GM23248 (cell line): ENCODE measurements at regions not wholly inside any gene's neighbourhood (a gene's known extent, or its start where the extent isn't known, plus 50 kb on each side); places are given as distances from the start of the nearest gene placed in this dataset.

Experiments
- DNase-seq: peaks from one replicate; pipeline ENCODE4 v3.0.0-alpha.2; 2015
- H2AFZ ChIP-seq: fragments of 200-600 bp; sonication (generic); 2 replicates; pipeline ENCODE4 v1.6.1; 2016; ENCODE audit warnings: antibody characterized with exemption
- H3F3A ChIP-seq: fragments of 200-600 bp; sonication (generic); 2 replicates; pipeline ENCODE4 v1.6.1; 2016; ENCODE audit warnings: mild to moderate bottlenecking, antibody characterized with exemption, mixed run types; ENCODE audit not compliant: insufficient read depth
- H3K27ac ChIP-seq: fragments of 200-600 bp; sonication (generic); 2 replicates; pipeline ENCODE4 v1.5.1; 2016; ENCODE audit warnings: mild to moderate bottlenecking
- H3K27me3 ChIP-seq: fragments of 200-600 bp; sonication (generic); replicated peaks from 2 replicates; pipeline ENCODE4 v1.6.1; 2016; ENCODE audit warnings: mild to moderate bottlenecking; ENCODE audit not compliant: insufficient read depth
- H3K36me3 ChIP-seq: fragments of 200-600 bp; sonication (generic); 2 replicates; pipeline ENCODE4 v1.6.1; 2016; ENCODE audit warnings: low read depth, mild to moderate bottlenecking
- H3K4me1 ChIP-seq: fragments of 200-600 bp; sonication (generic); 2 replicates; pipeline ENCODE4 v1.6.1; 2016; ENCODE audit warnings: mild to moderate bottlenecking; ENCODE audit not compliant: insufficient read depth
- H3K4me2 ChIP-seq: fragments of 200-600 bp; sonication (generic); one replicate; pipeline ENCODE4 v1.6.1; 2016; ENCODE audit warnings: mild to moderate bottlenecking; ENCODE audit not compliant: unreplicated experiment
- H3K4me3 ChIP-seq: fragments of 200-600 bp; sonication (generic); 2 replicates; pipeline ENCODE4 v1.5.1; 2016; ENCODE audit warnings: mild to moderate bottlenecking
- H3K79me2 ChIP-seq: fragments of 200-600 bp; sonication (generic); 2 replicates; pipeline ENCODE4 v1.6.1; 2016; ENCODE audit warnings: mild to moderate bottlenecking; ENCODE audit not compliant: insufficient read depth
- H3K9ac ChIP-seq: fragments of 200-600 bp; sonication (generic); 2 replicates; pipeline ENCODE4 v1.6.1; 2016; ENCODE audit warnings: mild to moderate bottlenecking
- H3K9me2 ChIP-seq: fragments of 200-600 bp; sonication (generic); 2 replicates; pipeline ENCODE4 v1.6.1; 2016; ENCODE audit warnings: mixed run types, mild to moderate bottlenecking, moderate library complexity; ENCODE audit not compliant: insufficient read depth
- H3K9me3 ChIP-seq: fragments of 200-600 bp; sonication (generic); one replicate; pipeline ENCODE4 v1.6.1; 2017; ENCODE audit warnings: low read depth
- H4K20me1 ChIP-seq: fragments of 200-600 bp; sonication (generic); 2 replicates; pipeline ENCODE4 v1.6.0; 2016; ENCODE audit not compliant: insufficient read depth
- EZH2 ChIP-seq: fragments of 200-600 bp; sonication (generic); IDR thresholded peaks from 2 replicates; pipeline ENCODE4 v1.6.1; 2018; ENCODE audit warnings: antibody characterized with exemption, mild to moderate bottlenecking; ENCODE audit not compliant: insufficient read depth, poor library complexity, severe bottlenecking
- EZH2phosphoT487 ChIP-seq: fragments of 200-600 bp; sonication (generic); IDR thresholded peaks from 2 replicates; pipeline ENCODE4 v1.6.1; 2018; ENCODE audit warnings: antibody characterized with exemption, moderate library complexity, mild to moderate bottlenecking, low read depth; ENCODE audit not compliant: insufficient read depth
- WGBS, 2 experiments: methylation state at CpG; one replicate each; pipeline ENCODE4 v1.1.6; 2015 to 2017; ENCODE audit warnings: low lambda C conversion rate in 2 of 2, low coverage in 1 of 2; ENCODE audit errors: missing lambda C conversion rate in 2 of 2; 5-methylcytosine and 5-hydroxymethylcytosine counted together
- in situ Hi-C: fragments of 300-500 bp; cut with MboI; formaldehyde crosslinking; loops from 2 replicates; pipeline ENCODE4 v1.15.0; 2020

DNA sequence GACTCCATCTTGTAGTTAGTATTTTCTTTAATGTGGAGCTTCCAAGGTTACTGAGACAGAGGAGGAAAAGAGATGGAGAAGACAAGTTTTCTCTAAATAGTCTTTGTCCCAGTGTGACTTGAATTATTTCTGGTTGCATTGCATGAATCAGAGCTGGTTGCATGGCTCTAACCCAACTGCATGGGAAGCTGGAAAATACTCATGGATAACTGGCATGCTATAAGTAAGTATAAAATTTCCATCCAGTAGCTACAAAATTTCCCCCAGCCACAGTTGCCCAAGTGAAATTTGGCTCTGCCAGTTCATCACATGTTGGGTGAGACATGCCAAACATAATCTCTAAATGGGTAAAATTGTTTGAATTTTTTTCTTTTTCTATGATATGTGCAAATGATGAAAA lies 1161.5 kb downstream of the CDH11 start:
- H3K36me3 ChIP-seq, result no peaks in the 10 kb centered on the region
- H3K4me3 ChIP-seq, result no peak overlapping the region
- H2AFZ ChIP-seq, result no peak overlapping the region
- no peaks in the 10 kb centered on the region for H3F3A ChIP-seq
- H3K27ac ChIP-seq, result no peak overlapping the region
- no peaks in the 10 kb centered on the region for H3K27me3 ChIP-seq
- TF ChIP-seq EZH2phosphoT487 (no peak), EZH2 (no peak)
- H3K9me3 ChIP-seq, result no peaks in the 10 kb centered on the region
- H3K9me2 ChIP-seq, result no peaks in the 10 kb centered on the region
- H3K4me2 ChIP-seq, result no peak overlapping the region
- H4K20me1 ChIP-seq, result no peaks in the 10 kb centered on the region
- no peak for DNase-seq
- in situ Hi-C loops, result no loop called here
- H3K4me1 ChIP-seq, result no peaks in the 10 kb centered on the region
- no peak overlapping the region for H3K9ac ChIP-seq
- no peaks in the 10 kb centered on the region for H3K79me2 ChIP-seq

- Histone ChIP-seq H3K9me2 (no peaks in the 10 kb centered on the region), H3F3A (no peaks in the 10 kb centered on the region), H3K27ac (no peak overlapping the region), H3K4me1 (no peaks in the 10 kb centered on the region), H3K9ac (no peak overlapping the region), H2AFZ (no peak overlapping the region), H3K4me3 (no peak overlapping the region), H3K27me3 (no peaks in the 10 kb centered on the region), H3K4me2 (no peak overlapping the region), H3K9me3 (no peaks in the 10 kb centered on the region), H3K36me3 (no peaks in the 10 kb centered on the region), H4K20me1 (no peaks in the 10 kb centered on the region), H3K79me2 (no peaks in the 10 kb centered on the region)
- DNase-seq, result no peak
- 23 to 30% methylated on average over 2 of the region's 2 CpGs for WGBS, 2 experiments
- TF ChIP-seq EZH2phosphoT487, result no peak
- no peak for TF ChIP-seq EZH2
- in situ Hi-C loops, result no loop called here
Observed at GRCh38 chr16:63947022-63947421, 1174.8 kb downstream of the CDH11 start.

DNA sequence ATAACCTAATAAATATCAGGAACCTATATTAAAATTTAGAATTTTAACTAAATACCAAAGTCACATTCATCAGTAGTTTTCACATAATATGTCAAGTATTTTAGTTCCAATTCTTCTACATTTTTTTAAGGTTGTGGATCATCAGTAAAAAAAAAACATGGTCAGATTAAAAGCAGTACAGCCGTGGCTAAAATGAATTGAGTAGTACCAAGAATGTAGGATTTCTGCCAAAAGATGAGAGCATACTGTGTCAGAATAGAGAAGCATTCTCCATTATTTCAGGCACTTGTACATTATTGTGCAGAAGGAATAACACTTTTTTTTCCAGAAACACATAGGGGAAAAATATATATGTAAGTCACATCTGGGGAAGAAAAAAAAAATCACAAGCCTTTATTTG lies 1176.1 kb downstream of the CDH11 start:
- Histone ChIP-seq H3K4me2 (no peak overlapping the region), H4K20me1 (no peaks in the 10 kb centered on the region), H3K36me3 (no peaks in the 10 kb centered on the region), H3K4me1 (no peaks in the 10 kb centered on the region), H3F3A (no peaks in the 10 kb centered on the region), H3K4me3 (no peak overlapping the region), H3K27ac (no peak overlapping the region), H3K9me2 (no peaks in the 10 kb centered on the region), H3K9ac (no peak overlapping the region), H3K9me3 (no peaks in the 10 kb centered on the region), H3K27me3 (no peaks in the 10 kb centered on the region), H2AFZ (no peak overlapping the region), H3K79me2 (no peaks in the 10 kb centered on the region)
- TF ChIP-seq EZH2, result no peak
- TF ChIP-seq EZH2phosphoT487, result no peak
- in situ Hi-C loops, result no loop called here
- 0% methylated on average over 1 of the region's 1 CpG for WGBS, 2 experiments
- peak; percentile 49 for DNase-seq

DNA sequence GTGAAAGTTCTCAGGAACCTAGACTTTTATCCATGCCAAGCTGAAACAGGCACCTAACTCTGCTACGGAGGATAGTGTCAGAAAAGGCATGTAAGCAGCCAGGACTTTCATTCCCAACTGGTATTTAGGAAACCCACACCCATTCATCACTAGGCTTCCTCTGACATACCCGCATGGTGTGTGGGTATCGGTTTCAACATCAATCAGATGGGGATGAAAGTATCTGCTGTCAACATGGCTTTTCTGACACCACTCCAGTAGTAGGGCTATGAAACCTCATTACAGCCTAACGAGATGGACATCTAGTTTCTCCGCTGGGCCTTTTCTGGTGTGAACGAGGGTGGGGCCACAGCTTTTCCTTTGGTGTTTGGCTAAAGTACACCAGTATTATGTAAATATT lies 1178.3 kb downstream of the CDH11 start:
- Histone ChIP-seq H3K36me3 (no peaks in the 10 kb centered on the region), H2AFZ (no peak overlapping the region), H3K9ac (no peak overlapping the region), H3F3A (no peaks in the 10 kb centered on the region), H3K27me3 (no peaks in the 10 kb centered on the region), H3K9me2 (no peaks in the 10 kb centered on the region), H3K79me2 (no peaks in the 10 kb centered on the region), H3K27ac (no peak overlapping the region), H3K9me3 (no peaks in the 10 kb centered on the region), H4K20me1 (no peaks in the 10 kb centered on the region), H3K4me1 (no peaks in the 10 kb centered on the region), H3K4me3 (no peak overlapping the region), H3K4me2 (no peak overlapping the region)
- 28 to 36% methylated on average over 6 of the region's 6 CpGs for WGBS, 2 experiments
- no peak for TF ChIP-seq EZH2phosphoT487
- no peak for TF ChIP-seq EZH2
- in situ Hi-C loops, result no loop called here
- DNase-seq, result no peak

DNA sequence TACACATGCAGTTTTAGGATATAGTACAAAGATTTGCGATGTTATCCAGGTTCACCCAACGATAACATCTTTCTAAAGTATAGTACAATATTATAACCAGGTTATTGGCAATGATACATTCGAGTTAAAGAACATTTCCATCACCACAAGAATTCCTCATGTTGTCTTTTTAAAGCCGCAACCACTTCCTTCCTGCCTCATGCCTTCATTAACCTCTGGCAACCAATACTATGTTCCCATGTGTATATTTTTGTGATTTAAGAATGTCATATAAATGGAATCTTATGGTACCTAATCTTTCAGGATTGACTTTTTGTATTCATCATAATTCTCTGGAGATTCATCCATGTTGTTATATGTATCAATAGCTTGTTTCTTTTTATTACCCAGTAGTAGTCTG lies 1183.2 kb downstream of the CDH11 start:
- H3K9me3 ChIP-seq, result no peaks in the 10 kb centered on the region
- H3F3A ChIP-seq, result no peaks in the 10 kb centered on the region
- H3K27ac ChIP-seq, result no peak overlapping the region
- no peak overlapping the region for H2AFZ ChIP-seq
- no peak overlapping the region for H3K4me3 ChIP-seq
- WGBS, 2 experiments, result 18 to 19% methylated on average over 4 of the region's 4 CpGs
- in situ Hi-C loops, result no loop called here
- H3K27me3 ChIP-seq, result no peaks in the 10 kb centered on the region
- no peaks in the 10 kb centered on the region for H3K4me1 ChIP-seq
- no peaks in the 10 kb centered on the region for H3K79me2 ChIP-seq
- no peak for DNase-seq
- no peaks in the 10 kb centered on the region for H4K20me1 ChIP-seq
- no peaks in the 10 kb centered on the region for H3K36me3 ChIP-seq
- TF ChIP-seq EZH2 (no peak), EZH2phosphoT487 (no peak)
- no peak overlapping the region for H3K4me2 ChIP-seq
- H3K9ac ChIP-seq, result no peak overlapping the region
- no peaks in the 10 kb centered on the region for H3K9me2 ChIP-seq
